Testis (tissue), 2 donors: ENCODE measurements at regions not wholly inside any gene's neighbourhood (a gene's known extent, or its start where the extent isn't known, plus 50 kb on each side); places are given as distances from the start of the nearest gene placed in this dataset.
A peak's percentile ranks its signal among the peaks of the same experiment; 100 is the strongest.

ENCODE experiments used
- DNase-seq: peaks from one replicate; pipeline ENCODE4 v3.0.0-alpha.2; 2019
- H3K27ac ChIP-seq, 2 donors: fragments of 200-600 bp; sonication (generic); one replicate each; pipeline ENCODE4 v1.5.1; 2019
- H3K27me3 ChIP-seq: fragments of 200-600 bp; sonication (generic); one replicate; pipeline ENCODE4 v1.5.1; 2019
- H3K36me3 ChIP-seq: fragments of 200-600 bp; sonication (generic); one replicate; pipeline ENCODE4 v1.5.1; 2017; ENCODE audit warnings: low read depth; ENCODE audit errors: missing control alignments
- H3K4me1 ChIP-seq: fragments of 200-600 bp; sonication (generic); one replicate; pipeline ENCODE4 v1.5.1; 2019
- H3K4me3 ChIP-seq, 2 donors: fragments of 200-600 bp; sonication (generic); one replicate each; pipeline ENCODE4 v1.5.1; 2017 to 2019
- H3K9me3 ChIP-seq: fragments of 200-600 bp; sonication (generic); one replicate; pipeline ENCODE4 v1.5.1; 2017
- POLR2A ChIP-seq: fragments of 450-650 bp; IDR thresholded peaks from one replicate; pipeline ENCODE4 v1.6.1; 2017; ENCODE audit warnings: antibody characterized with exemption, mild to moderate bottlenecking, moderate library complexity
- WGBS, 2 donors: methylation state at CpG; one replicate each; pipeline ENCODE4 v1.1.5; 2018; 5-methylcytosine and 5-hydroxymethylcytosine counted together
- intact Hi-C: fragments of 100-400 bp; cut with DNase I; formaldehyde crosslinking; loops from one replicate; pipeline ENCODE4 v1.15.1; 2023; ENCODE audit warnings: low total_unique reads
- TF ChIP-seq, protein P1 (sequence below), 3 experiments: fragments of 450-650 bp in 2 of 3; fragments of 200-600 bp in 1 of 3; sonication (generic) in 1 of 3; IDR thresholded peaks; one replicate each; pipeline ENCODE4 v1.5.1; 2016 to 2019; ENCODE audit warnings: antibody characterized with exemption in 3 of 3, mild to moderate bottlenecking in 2 of 3, moderate library complexity in 1 of 3

DNA sequence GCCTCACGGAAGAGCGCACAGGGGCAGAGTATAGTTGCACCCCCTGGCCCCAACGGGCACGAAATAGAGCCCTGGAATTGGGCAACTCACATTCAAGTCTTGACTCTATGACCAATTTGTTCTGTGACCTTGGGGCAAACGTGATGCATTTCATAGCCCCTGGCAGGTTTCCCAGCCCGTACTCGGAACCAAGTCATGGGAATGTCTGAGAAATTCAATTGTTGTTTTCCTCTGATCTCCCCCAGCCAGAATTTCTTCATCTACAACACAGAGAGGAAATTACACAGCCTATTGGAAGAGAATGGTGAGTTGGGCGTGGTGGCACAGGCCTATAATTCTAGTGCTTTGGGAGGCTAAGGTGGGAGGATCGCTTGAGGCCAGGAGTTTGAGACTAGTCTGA is 322.3 kb upstream of the SULF2 start:
- no peaks in the 10 kb centered on the region for H3K27me3 ChIP-seq
- intact Hi-C loops, result no loop called here
- TF ChIP-seq, protein P1, sequence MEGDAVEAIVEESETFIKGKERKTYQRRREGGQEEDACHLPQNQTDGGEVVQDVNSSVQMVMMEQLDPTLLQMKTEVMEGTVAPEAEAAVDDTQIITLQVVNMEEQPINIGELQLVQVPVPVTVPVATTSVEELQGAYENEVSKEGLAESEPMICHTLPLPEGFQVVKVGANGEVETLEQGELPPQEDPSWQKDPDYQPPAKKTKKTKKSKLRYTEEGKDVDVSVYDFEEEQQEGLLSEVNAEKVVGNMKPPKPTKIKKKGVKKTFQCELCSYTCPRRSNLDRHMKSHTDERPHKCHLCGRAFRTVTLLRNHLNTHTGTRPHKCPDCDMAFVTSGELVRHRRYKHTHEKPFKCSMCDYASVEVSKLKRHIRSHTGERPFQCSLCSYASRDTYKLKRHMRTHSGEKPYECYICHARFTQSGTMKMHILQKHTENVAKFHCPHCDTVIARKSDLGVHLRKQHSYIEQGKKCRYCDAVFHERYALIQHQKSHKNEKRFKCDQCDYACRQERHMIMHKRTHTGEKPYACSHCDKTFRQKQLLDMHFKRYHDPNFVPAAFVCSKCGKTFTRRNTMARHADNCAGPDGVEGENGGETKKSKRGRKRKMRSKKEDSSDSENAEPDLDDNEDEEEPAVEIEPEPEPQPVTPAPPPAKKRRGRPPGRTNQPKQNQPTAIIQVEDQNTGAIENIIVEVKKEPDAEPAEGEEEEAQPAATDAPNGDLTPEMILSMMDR (IDR thresholded peaks at IDR 0.05), result no peak
- no peak for TF ChIP-seq POLR2A
- no peaks in the 10 kb centered on the region for H3K36me3 ChIP-seq
- peaks cover 9% of the 10 kb centered on the region for H3K4me1 ChIP-seq
- DNase-seq, result peak; percentile 43
- 59 to 60% methylated on average over 9 of the region's 9 CpGs for WGBS, 2 donors
- H3K9me3 ChIP-seq, result no peaks in the 10 kb centered on the region
- no peak overlapping the region for H3K4me3 ChIP-seq
- no peak overlapping the region for H3K27ac ChIP-seq

DNA sequence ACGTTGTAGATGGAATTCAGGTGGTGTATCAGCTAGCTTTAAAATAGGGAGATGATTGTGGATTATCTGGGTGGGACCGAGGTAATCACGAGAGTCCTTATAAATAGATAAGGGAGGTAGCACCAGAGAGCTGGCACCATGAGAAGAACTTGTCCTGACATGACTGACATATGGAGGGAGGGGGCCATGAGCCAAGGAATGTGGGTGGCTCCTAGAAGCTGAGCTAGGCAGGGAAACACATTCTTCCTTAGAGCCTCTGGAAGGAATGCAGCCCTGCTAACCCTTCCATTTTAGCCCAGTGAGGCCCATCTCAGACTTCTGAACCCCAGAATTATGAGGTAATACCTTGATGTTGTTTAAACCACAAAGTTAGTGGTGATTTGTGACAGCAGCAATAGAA is 321.1 kb upstream of the SULF2 start:
- 91 to 95% methylated on average over 3 of the region's 3 CpGs for WGBS, 2 donors
- intact Hi-C loops, result no loop called here
- H3K27me3 ChIP-seq, result no peaks in the 10 kb centered on the region
- H3K4me3 ChIP-seq, result no peak overlapping the region
- peaks cover 9% of the 10 kb centered on the region for H3K4me1 ChIP-seq
- H3K9me3 ChIP-seq, result no peaks in the 10 kb centered on the region
- H3K27ac ChIP-seq, result no peak overlapping the region
- DNase-seq, result no peak
- no peak for TF ChIP-seq POLR2A
- TF ChIP-seq, protein P1 (IDR thresholded peaks at IDR 0.05), result no peak
- no peaks in the 10 kb centered on the region for H3K36me3 ChIP-seq

- WGBS, 2 donors, result 77 to 84% methylated on average over 11 of the region's 11 CpGs
- Histone ChIP-seq H3K9me3 (no peaks in the 10 kb centered on the region), H3K4me1 (peaks cover 9% of the 10 kb centered on the region), H3K36me3 (no peaks in the 10 kb centered on the region), H3K4me3 (no peak overlapping the region), H3K27ac (no peak overlapping the region), H3K27me3 (no peaks in the 10 kb centered on the region)
- TF ChIP-seq, protein P1 (IDR thresholded peaks at IDR 0.05), result no peak
- no peak for TF ChIP-seq POLR2A
- no peak for DNase-seq
- intact Hi-C loops, result no loop called here
Observed at GRCh38 chr20:48105526-48105925, 320.2 kb upstream of the SULF2 start.

DNA sequence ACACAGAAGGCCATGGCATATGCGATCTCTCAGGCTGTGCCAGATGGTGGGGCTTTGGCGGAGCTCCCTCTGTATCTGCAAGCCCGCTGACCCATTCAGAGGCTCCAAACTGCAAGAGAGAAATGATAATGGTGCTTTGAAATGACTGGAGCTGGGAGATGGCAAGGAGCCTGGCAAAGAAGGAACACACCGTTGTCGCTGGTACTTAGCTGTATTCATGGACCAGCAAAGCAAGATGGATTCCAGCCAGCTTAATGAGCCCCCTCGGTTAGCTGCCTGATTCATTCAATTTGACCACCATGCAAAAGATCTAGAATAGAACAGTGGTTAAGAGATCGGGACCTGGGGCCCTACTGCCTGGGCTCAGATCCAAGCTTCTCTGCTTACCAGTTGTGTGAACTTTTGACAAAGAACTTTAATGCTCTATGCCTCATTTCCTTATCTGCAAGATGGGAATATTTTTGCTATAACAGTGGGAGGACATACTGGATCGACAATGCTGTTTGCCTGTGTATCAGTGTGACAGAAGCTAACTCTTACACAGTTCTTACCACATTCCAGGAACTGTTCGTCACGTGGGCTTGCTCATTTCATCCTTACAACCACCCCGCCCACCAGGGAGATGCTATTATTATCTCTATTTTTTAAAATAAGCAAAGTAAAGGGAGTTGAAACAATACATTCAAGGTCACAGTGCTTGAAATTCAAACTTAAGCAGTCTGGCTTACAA is 317.8 kb upstream of the SULF2 start:
- H3K4me3 ChIP-seq, result no peak overlapping the region
- 55 to 65% methylated on average over 10 to 11 of the region's 11 CpGs for WGBS, 2 donors
- no peak overlapping the region for H3K27ac ChIP-seq
- H3K4me1 ChIP-seq, result peaks cover 9% of the 10 kb centered on the region
- DNase-seq, result peak; percentile 46
- no peaks in the 10 kb centered on the region for H3K27me3 ChIP-seq
- H3K36me3 ChIP-seq, result no peaks in the 10 kb centered on the region
- no peak for TF ChIP-seq POLR2A
- TF ChIP-seq, protein P1 (IDR thresholded peaks at IDR 0.05), result no peak
- H3K9me3 ChIP-seq, result no peaks in the 10 kb centered on the region
- intact Hi-C loops, result no loop called here
